ENCODE measurements at regions not wholly inside any gene's neighbourhood (a gene's known extent, or its start where the extent isn't known, plus 50 kb on each side); places are given as distances from the start of the nearest gene placed in this dataset.

DNA sequence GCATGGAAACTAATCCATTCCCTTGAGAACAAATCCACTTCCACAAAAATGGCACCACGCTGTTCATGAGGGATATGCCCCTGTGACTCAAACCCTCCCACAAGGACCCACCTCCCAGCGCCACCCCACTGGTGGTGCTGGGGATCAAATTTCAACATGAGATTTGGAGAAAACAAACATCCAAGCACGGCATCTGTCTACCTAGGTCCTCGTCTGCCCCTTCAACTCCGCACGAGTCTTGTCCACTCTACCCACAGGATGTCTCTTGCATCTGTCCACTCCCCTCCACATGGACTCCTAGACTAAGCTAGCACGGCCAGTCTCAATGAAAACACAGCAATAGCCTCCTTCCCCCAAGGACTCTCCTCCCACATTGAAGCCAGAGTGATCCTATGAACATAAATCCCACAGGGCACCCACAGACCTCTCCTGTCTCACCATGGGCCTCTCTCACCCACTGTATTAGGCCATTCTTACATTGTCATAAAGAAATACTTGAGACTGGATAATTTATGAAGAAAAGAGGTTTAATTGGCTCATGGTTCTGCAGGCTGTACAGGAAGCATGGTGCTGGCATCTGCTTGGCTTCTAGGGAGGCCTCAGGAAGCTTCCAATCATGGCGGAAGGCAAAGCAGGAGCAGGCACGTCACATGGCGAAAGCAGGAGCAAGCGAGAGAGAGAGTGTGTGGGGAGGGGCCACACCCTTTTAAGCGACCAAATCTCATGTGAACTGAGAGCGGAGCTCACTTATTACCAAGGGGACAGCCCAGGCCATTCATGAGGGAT lies 101.4 kb downstream of the TOMM20 start:
- TF ChIP-seq EZH2 (IDR thresholded peaks at IDR 0.05; ENCODE audit: borderline replicate concordance, insufficient read depth, low read depth, low read length, poor library complexity, severe bottlenecking), result no peak
- TF ChIP-seq, protein P1, sequence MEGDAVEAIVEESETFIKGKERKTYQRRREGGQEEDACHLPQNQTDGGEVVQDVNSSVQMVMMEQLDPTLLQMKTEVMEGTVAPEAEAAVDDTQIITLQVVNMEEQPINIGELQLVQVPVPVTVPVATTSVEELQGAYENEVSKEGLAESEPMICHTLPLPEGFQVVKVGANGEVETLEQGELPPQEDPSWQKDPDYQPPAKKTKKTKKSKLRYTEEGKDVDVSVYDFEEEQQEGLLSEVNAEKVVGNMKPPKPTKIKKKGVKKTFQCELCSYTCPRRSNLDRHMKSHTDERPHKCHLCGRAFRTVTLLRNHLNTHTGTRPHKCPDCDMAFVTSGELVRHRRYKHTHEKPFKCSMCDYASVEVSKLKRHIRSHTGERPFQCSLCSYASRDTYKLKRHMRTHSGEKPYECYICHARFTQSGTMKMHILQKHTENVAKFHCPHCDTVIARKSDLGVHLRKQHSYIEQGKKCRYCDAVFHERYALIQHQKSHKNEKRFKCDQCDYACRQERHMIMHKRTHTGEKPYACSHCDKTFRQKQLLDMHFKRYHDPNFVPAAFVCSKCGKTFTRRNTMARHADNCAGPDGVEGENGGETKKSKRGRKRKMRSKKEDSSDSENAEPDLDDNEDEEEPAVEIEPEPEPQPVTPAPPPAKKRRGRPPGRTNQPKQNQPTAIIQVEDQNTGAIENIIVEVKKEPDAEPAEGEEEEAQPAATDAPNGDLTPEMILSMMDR (IDR thresholded peaks at IDR 0.05), result no peak
